CD14-positive monocyte (primary cell): ENCODE measurements at regions not wholly inside any gene's neighbourhood (a gene's known extent, or its start where the extent isn't known, plus 50 kb on each side); places are given as distances from the start of the nearest gene placed in this dataset.

Experiments used
- DNase-seq, 3 donors: peaks; one replicate each; pipeline ENCODE4 v3.0.0-alpha.2; 2011 to 2022
- H2AFZ ChIP-seq: 2 replicates; pipeline ENCODE4 v1.6.0; 2012; ENCODE audit warnings: mild to moderate bottlenecking, low read depth, low read length, inconsistent platforms; ENCODE audit not compliant: insufficient read depth, poor library complexity, severe bottlenecking
- H3K27ac ChIP-seq, 2 donors: 1 replicate in 1 of 2; 2 replicates in 1 of 2; pipeline ENCODE4 v1.5.1; 2012 to 2013; ENCODE audit warnings: low read length in 2 of 2, control low read depth in 1 of 2, inconsistent platforms in 1 of 2, low read depth in 1 of 2, mild to moderate bottlenecking in 1 of 2
- H3K27me3 ChIP-seq, 2 donors: one replicate each; pipeline versions ENCODE4 v1.6.0 to v1.6.1; 2011 to 2013; ENCODE audit warnings: low read length in 2 of 2; ENCODE audit not compliant: control insufficient read depth in 2 of 2, insufficient read depth in 2 of 2
- H3K36me3 ChIP-seq, 2 donors: replicated peaks in 1 of 2; 1 replicate in 1 of 2; 2 replicates in 1 of 2; pipeline versions ENCODE4 v1.5.1 to v1.6.1; 2012 to 2013; ENCODE audit warnings: low read length in 2 of 2, control low read depth in 1 of 2, inconsistent platforms in 1 of 2, mild to moderate bottlenecking in 1 of 2; ENCODE audit not compliant: insufficient read depth in 2 of 2, control insufficient read depth in 1 of 2
- H3K4me1 ChIP-seq, 2 donors: 1 replicate in 1 of 2; 2 replicates in 1 of 2; pipeline versions ENCODE4 v1.5.1 to v1.6.1; 2012 to 2013; ENCODE audit warnings: low read length in 2 of 2, control low read depth in 1 of 2, inconsistent platforms in 1 of 2, mild to moderate bottlenecking in 1 of 2, moderate library complexity in 1 of 2; ENCODE audit not compliant: insufficient read depth in 2 of 2, control insufficient read depth in 1 of 2
- H3K4me2 ChIP-seq: replicated peaks from 2 replicates; pipeline ENCODE3; 2012; ENCODE audit warnings: low read length, moderate library complexity, mild to moderate bottlenecking; ENCODE audit not compliant: poor library complexity, severe bottlenecking; ENCODE audit errors: extremely low read depth
- H3K4me3 ChIP-seq, 3 experiments: fragments of 200-600 bp in 1 of 3; sonication (generic) in 1 of 3; replicated peaks in 1 of 3; 1 replicate in 2 of 3; 2 replicates in 1 of 3; pipeline ENCODE4 v1.5.1; 2011 to 2013; ENCODE audit warnings: low read length in 3 of 3, mild to moderate bottlenecking in 3 of 3, control low read depth in 2 of 3, low read depth in 2 of 3, inconsistent platforms in 1 of 3, moderate library complexity in 1 of 3
- H3K79me2 ChIP-seq: 2 replicates; pipeline ENCODE4 v1.6.0; 2012; ENCODE audit warnings: mild to moderate bottlenecking, control low read depth, inconsistent platforms, low read length, moderate library complexity; ENCODE audit not compliant: insufficient read depth
- H3K9ac ChIP-seq: 2 replicates; pipeline ENCODE4 v1.6.0; 2017; ENCODE audit warnings: low read length, mild to moderate bottlenecking; ENCODE audit not compliant: insufficient read depth, poor library complexity, severe bottlenecking
- H3K9me3 ChIP-seq, 2 donors: replicated peaks in 1 of 2; 1 replicate in 1 of 2; 2 replicates in 1 of 2; pipeline versions ENCODE4 v1.5.1 to v1.6.1; 2012 to 2013; ENCODE audit warnings: low read length in 2 of 2, control low read depth in 1 of 2; ENCODE audit not compliant: control insufficient read depth in 1 of 2, insufficient read depth in 1 of 2
- H4K20me1 ChIP-seq: 2 replicates; pipeline ENCODE4 v1.6.0; 2012; ENCODE audit warnings: mild to moderate bottlenecking, low read length, control low read depth, moderate library complexity; ENCODE audit not compliant: insufficient read depth
- H3K27ac Mint-ChIP-seq, 7 donors: one replicate each; pipeline ENCODE4 v1.8.0; 2020; ENCODE audit warnings: mild to moderate bottlenecking in 7 of 7, mixed read lengths in 7 of 7, moderate library complexity in 6 of 7, inconsistent platforms in 2 of 7
- H3K27me3 Mint-ChIP-seq, 3 donors: one replicate each; pipeline ENCODE4 v1.8.0; 2021 to 2022; ENCODE audit warnings: low read depth in 3 of 3, mild to moderate bottlenecking in 3 of 3, mixed read lengths in 3 of 3, moderate library complexity in 3 of 3, inconsistent platforms in 1 of 3
- H3K36me3 Mint-ChIP-seq, 2 donors: one replicate each; pipeline ENCODE4 v1.8.0; 2020; ENCODE audit warnings: mixed read lengths in 2 of 2, inconsistent platforms in 1 of 2, mild to moderate bottlenecking in 1 of 2
- H3K4me1 Mint-ChIP-seq: one replicate; pipeline ENCODE4 v1.8.0; 2020; ENCODE audit warnings: mild to moderate bottlenecking, mixed read lengths
- H3K4me3 Mint-ChIP-seq, 2 donors: one replicate each; pipeline ENCODE4 v1.8.0; 2020; ENCODE audit warnings: mild to moderate bottlenecking in 2 of 2, mixed read lengths in 2 of 2, moderate library complexity in 1 of 2
- H3K9me3 Mint-ChIP-seq, 7 donors: one replicate each; pipeline ENCODE4 v1.8.0; 2020 to 2022; ENCODE audit warnings: mixed read lengths in 7 of 7, mild to moderate bottlenecking in 6 of 7, moderate library complexity in 6 of 7, inconsistent platforms in 2 of 7
- WGBS: methylation state at CpG from one replicate; pipeline ENCODE4 v1.1.5; 2013; ENCODE audit warnings: missing lambda C conversion rate; ENCODE audit not compliant: insufficient coverage; 5-methylcytosine and 5-hydroxymethylcytosine counted together
- intact Hi-C, 2 donors: fragments of 100-400 bp; cut with micrococcal nuclease; formaldehyde crosslinking; loops; one replicate each; pipeline versions ENCODE4 v1.15.0 to v1.15.1; 2023
- TF ChIP-seq, protein P1 (sequence below): fragments of 200-600 bp; IDR thresholded peaks from one replicate; pipeline ENCODE4 v1.8.0; 2022; ENCODE audit warnings: antibody characterized with exemption, mild to moderate bottlenecking

DNA sequence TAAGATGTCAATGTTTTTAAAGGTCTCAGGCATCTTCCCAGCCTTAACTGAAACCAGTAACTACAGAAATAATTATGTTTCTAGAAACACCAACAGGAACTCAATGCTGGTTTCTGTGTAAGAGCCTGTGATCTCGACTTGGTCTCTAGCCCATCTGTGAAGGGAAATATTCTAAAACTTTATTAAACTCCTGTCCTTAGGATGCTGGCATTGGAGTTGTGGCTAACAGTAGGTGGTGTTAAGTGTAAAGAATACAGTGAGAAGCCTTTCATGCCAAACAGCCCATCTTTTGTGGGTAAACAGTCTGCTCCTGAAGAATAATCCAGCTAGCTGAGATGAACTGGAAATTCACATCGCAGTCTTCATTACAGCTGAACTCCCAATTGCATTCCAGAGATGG, 133.2 kb downstream of the ADAMTS15 start:
- H3K79me2 ChIP-seq, result no peaks in the 10 kb centered on the region
- no peak overlapping the region for H3K9ac ChIP-seq
- no peak overlapping the region for H3K27ac Mint-ChIP-seq
- no CpG with 5 or more reads among the region's 2 CpGs for WGBS
- H3K36me3 Mint-ChIP-seq, result no peaks in the 10 kb centered on the region
- H3K27me3 ChIP-seq, result no peaks in the 10 kb centered on the region
- TF ChIP-seq, protein P1, sequence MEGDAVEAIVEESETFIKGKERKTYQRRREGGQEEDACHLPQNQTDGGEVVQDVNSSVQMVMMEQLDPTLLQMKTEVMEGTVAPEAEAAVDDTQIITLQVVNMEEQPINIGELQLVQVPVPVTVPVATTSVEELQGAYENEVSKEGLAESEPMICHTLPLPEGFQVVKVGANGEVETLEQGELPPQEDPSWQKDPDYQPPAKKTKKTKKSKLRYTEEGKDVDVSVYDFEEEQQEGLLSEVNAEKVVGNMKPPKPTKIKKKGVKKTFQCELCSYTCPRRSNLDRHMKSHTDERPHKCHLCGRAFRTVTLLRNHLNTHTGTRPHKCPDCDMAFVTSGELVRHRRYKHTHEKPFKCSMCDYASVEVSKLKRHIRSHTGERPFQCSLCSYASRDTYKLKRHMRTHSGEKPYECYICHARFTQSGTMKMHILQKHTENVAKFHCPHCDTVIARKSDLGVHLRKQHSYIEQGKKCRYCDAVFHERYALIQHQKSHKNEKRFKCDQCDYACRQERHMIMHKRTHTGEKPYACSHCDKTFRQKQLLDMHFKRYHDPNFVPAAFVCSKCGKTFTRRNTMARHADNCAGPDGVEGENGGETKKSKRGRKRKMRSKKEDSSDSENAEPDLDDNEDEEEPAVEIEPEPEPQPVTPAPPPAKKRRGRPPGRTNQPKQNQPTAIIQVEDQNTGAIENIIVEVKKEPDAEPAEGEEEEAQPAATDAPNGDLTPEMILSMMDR, result no peak
- intact Hi-C loops, result no loop called here
- peaks cover 1 to 7% (median 2%) of the 10 kb centered on the region in 7 donors for H3K9me3 Mint-ChIP-seq
- no peaks in the 10 kb centered on the region for H3K4me1 Mint-ChIP-seq
- no peak overlapping the region for H2AFZ ChIP-seq
- no peak overlapping the region for H3K4me2 ChIP-seq
- no peaks in the 10 kb centered on the region for H4K20me1 ChIP-seq
- no peak overlapping the region for H3K27ac ChIP-seq
- H3K4me1 ChIP-seq, result no peaks in the 10 kb centered on the region
- no peak for DNase-seq
- H3K4me3 Mint-ChIP-seq, result no peak overlapping the region
- H3K27me3 Mint-ChIP-seq, result peaks cover 2 to 4% (median 4%) of the 10 kb centered on the region in 3 donors
- H3K9me3 ChIP-seq, result peaks cover 0 to 6% of the 10 kb centered on the region in 2 donors
- H3K36me3 ChIP-seq, result no peaks in the 10 kb centered on the region
- no peak overlapping the region for H3K4me3 ChIP-seq

DNA sequence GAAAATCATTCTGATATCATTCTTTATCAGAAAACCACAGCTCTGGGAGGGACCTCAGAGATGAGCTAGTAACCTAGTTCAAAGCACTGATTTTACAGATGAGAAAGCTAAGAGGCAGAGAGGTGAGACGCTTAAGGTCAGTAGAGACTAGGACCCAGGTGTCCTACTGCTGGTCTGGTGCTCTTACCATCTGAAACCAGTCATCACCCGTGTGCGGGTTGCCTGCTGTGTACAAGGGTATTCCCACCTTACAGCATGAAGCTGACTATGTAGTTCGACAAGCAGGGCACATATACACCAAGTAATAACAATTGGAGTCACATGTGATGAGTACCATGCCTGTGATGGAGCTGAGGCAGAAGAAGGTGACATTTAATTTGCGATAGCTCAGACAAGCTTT, 133.7 kb downstream of the ADAMTS15 start:
- Histone ChIP-seq H3K27me3 (no peaks in the 10 kb centered on the region), H3K79me2 (no peaks in the 10 kb centered on the region), H3K4me2 (no peak overlapping the region), H3K27ac (no peak overlapping the region), H4K20me1 (no peaks in the 10 kb centered on the region), H3K9me3 (peaks cover 0 to 7% of the 10 kb centered on the region in 2 donors), H3K4me3 (no peak overlapping the region), H3K4me1 (no peaks in the 10 kb centered on the region), H3K9ac (no peak overlapping the region), H2AFZ (no peak overlapping the region), H3K36me3 (no peaks in the 10 kb centered on the region)
- Mint-ChIP-seq H3K27ac (no peak overlapping the region), H3K36me3 (no peaks in the 10 kb centered on the region), H3K4me3 (no peak overlapping the region), H3K27me3 (peaks cover 2 to 4% (median 4%) of the 10 kb centered on the region in 3 donors), H3K4me1 (no peaks in the 10 kb centered on the region), H3K9me3 (peaks cover 1 to 7% (median 5%) of the 10 kb centered on the region in 7 donors)
- DNase-seq, result no peak
- TF ChIP-seq, protein P1, result no peak
- intact Hi-C loops, result no loop called here
- 90% methylated on average over 1 of the region's 5 CpGs for WGBS
